ENCODE measurements at regions not wholly inside any gene's neighbourhood (a gene's known extent, or its start where the extent isn't known, plus 50 kb on each side); places are given as distances from the start of the nearest gene placed in this dataset.
"Not testable (repeated sequence)": the region's sequence is repeated elsewhere in the genome, so short reads cannot be mapped to it uniquely, and the experiment has no call there.

- peak in 1 of 3 donors; percentile 12 for DNase-seq
Measured at GRCh38 chr16:52976539-52977167, 76.0 kb downstream of the CHD9NB start.

- no peak for DNase-seq
Measured at GRCh38 chr16:52967744-52968143, 85.0 kb downstream of the CHD9NB start.

- DNase-seq: no peak
Measured at GRCh38 chr16:52964290-52964689, 88.4 kb downstream of the CHD9NB start.

GRCh38 chr16:52963855-52964242 lies 88.8 kb downstream of the CHD9NB start:
- peak in 1 of 3 donors; percentile 5 for DNase-seq

GRCh38 chr16:52963212-52963854 lies 89.4 kb downstream of the CHD9NB start:
- peak in 2 of 3 donors; percentile 11 to 36 for DNase-seq

- DNase-seq: no peak
Measured at GRCh38 chr16:52958951-52959350, 93.7 kb downstream of the CHD9NB start.

GRCh38 chr16:52957199-52957598 lies 95.5 kb downstream of the CHD9NB start:
- no peak for DNase-seq

- no peak for DNase-seq
Measured at GRCh38 chr16:52956044-52956443, 96.7 kb downstream of the CHD9NB start.

- no peak for DNase-seq
Measured at GRCh38 chr16:52953215-52953614, 99.5 kb downstream of the CHD9NB start.

- DNase-seq: no peak
Measured at GRCh38 chr16:52948946-52949345, 103.8 kb downstream of the CHD9NB start.

GRCh38 chr16:52932321-52932720 lies 120.4 kb downstream of the CHD9NB start:
- peak in 2 of 3 donors; percentile 11 to 49 for DNase-seq

GRCh38 chr16:52929478-52930400 lies 123.0 kb downstream of the CHD9NB start:
- no peak for DNase-seq

GRCh38 chr16:52928955-52929354 lies 123.7 kb downstream of the CHD9NB start:
- no peak for DNase-seq

- no peak for DNase-seq
Measured at GRCh38 chr16:52925143-52925542, 127.6 kb downstream of the CHD9NB start.

- DNase-seq: no peak
Measured at GRCh38 chr16:52924162-52924561, 128.5 kb downstream of the CHD9NB start.

- DNase-seq: no peak
Measured at GRCh38 chr16:52921104-52921503, 131.6 kb downstream of the CHD9NB start.

GRCh38 chr16:52920331-52920730 lies 132.4 kb downstream of the CHD9NB start:
- DNase-seq: no peak

GRCh38 chr16:52914428-52914827 lies 138.3 kb downstream of the CHD9NB start:
- no peak for DNase-seq

- peak; percentile 41 to 81 (median 68) for DNase-seq
Measured at GRCh38 chr16:52912565-52913173, 140.0 kb downstream of the CHD9NB start.

GRCh38 chr16:52908057-52908456 lies 144.6 kb downstream of the CHD9NB start:
- DNase-seq: not testable (repeated sequence)

GRCh38 chr16:52906281-52906680 lies 146.4 kb downstream of the CHD9NB start:
- no peak for DNase-seq

GRCh38 chr16:52896478-52897164 lies 156.1 kb downstream of the CHD9NB start:
- no peak for DNase-seq
